GM12874 (cell line): ENCODE measurements at regions not wholly inside any gene's neighbourhood (a gene's known extent, or its start where the extent isn't known, plus 50 kb on each side); places are given as distances from the start of the nearest gene placed in this dataset.

Source experiments
- CTCF ChIP-seq: IDR thresholded peaks from 2 replicates; pipeline ENCODE4 v1.5.1; 2011; ENCODE audit warnings: low read depth, mild to moderate bottlenecking, control low read depth, low read length, moderate library complexity; ENCODE audit not compliant: insufficient read depth

- no peak for TF ChIP-seq CTCF
Measured at GRCh38 chr12:4068981-4069669, 195.9 kb upstream of the PARP11 start.

GRCh38 chr12:4064008-4064407 lies 190.8 kb upstream of the PARP11 start:
- no peak for TF ChIP-seq CTCF

GRCh38 chr12:4059898-4060568 lies 186.8 kb upstream of the PARP11 start:
- TF ChIP-seq CTCF = no peak

GRCh38 chr12:4056910-4057845 lies 184.0 kb upstream of the PARP11 start:
- TF ChIP-seq CTCF = no peak

- TF ChIP-seq CTCF = no peak
Measured at GRCh38 chr12:4054630-4055029, 181.4 kb upstream of the PARP11 start.

GRCh38 chr12:4052691-4053090 lies 179.5 kb upstream of the PARP11 start:
- TF ChIP-seq CTCF = no peak

GRCh38 chr12:4051596-4051995 lies 178.4 kb upstream of the PARP11 start:
- no peak for TF ChIP-seq CTCF
